Colonic mucosa (tissue), 4 donors: ENCODE measurements at regions not wholly inside any gene's neighbourhood (a gene's known extent, or its start where the extent isn't known, plus 50 kb on each side); places are given as distances from the start of the nearest gene placed in this dataset.
"Not testable (repeated sequence)": the region's sequence is repeated elsewhere in the genome, so short reads cannot be mapped to it uniquely, and the experiment has no call there.

ENCODE experiments used
- DNase-seq: peaks from one replicate; pipeline ENCODE4 v3.0.0-alpha.2; 2020
- H3K27ac ChIP-seq: fragments of 200-600 bp; one replicate; pipeline ENCODE4 v1.8.0; 2021
- H3K27me3 ChIP-seq: fragments of 200-600 bp; one replicate; pipeline ENCODE4 v1.8.0; 2021
- H3K36me3 ChIP-seq: fragments of 200-600 bp; one replicate; pipeline ENCODE4 v1.8.0; 2021
- H3K4me1 ChIP-seq: fragments of 200-600 bp; one replicate; pipeline ENCODE4 v1.8.0; 2021; ENCODE audit warnings: mild to moderate bottlenecking
- H3K4me3 ChIP-seq: fragments of 200-600 bp; one replicate; pipeline ENCODE4 v1.8.0; 2021
- H3K9ac ChIP-seq, 2 donors: one replicate each; pipeline ENCODE4 v1.7.0; 2013; ENCODE audit warnings: control low read depth in 2 of 2, low read depth in 2 of 2, low read length in 2 of 2
- H3K9me3 ChIP-seq: fragments of 200-600 bp; one replicate; pipeline ENCODE4 v1.8.0; 2021
- intact Hi-C: fragments of 100-400 bp; cut with DNase I; formaldehyde crosslinking; loops from one replicate; pipeline ENCODE4 v1.14.1; 2022
- TF ChIP-seq, protein P1 (sequence below): fragments of 200-600 bp; IDR thresholded peaks from one replicate; pipeline ENCODE4 v1.8.0; 2022; ENCODE audit warnings: antibody characterized with exemption, mild to moderate bottlenecking
- donor health status: healthy.
- donor health status: DM: no; HTN: no; CAD: no.
- donor health status: DM: no; HTN: no; CAD: no.

DNA sequence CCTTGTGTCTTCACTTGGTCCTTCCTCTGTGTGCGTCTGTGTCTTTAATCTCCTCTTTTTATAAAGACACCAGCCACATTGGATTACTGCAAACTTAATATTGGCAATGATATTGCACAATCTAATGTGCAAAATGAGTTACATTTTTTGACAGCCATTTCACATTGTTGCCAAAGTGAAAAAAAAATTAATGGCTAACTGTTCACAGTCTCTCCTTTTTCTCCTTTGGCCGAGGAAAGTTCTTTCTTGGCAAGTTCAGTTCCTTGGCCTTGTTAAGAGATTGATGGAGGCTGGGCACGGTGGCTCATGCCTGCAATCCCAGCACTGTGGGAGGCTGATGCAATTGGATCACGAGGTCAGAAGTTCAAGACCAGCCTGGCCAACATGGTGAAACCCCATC, 62.2 kb upstream of the ZNF280D start:
- DNase-seq: no peak
- Histone ChIP-seq H3K27ac (no peak overlapping the region), H3K27me3 (no peaks in the 10 kb centered on the region), H3K36me3 (no peaks in the 10 kb centered on the region), H3K9me3 (no peaks in the 10 kb centered on the region), H3K4me1 (no peaks in the 10 kb centered on the region), H3K4me3 (no peak overlapping the region), H3K9ac (no peak overlapping the region)
- TF ChIP-seq, protein P1, sequence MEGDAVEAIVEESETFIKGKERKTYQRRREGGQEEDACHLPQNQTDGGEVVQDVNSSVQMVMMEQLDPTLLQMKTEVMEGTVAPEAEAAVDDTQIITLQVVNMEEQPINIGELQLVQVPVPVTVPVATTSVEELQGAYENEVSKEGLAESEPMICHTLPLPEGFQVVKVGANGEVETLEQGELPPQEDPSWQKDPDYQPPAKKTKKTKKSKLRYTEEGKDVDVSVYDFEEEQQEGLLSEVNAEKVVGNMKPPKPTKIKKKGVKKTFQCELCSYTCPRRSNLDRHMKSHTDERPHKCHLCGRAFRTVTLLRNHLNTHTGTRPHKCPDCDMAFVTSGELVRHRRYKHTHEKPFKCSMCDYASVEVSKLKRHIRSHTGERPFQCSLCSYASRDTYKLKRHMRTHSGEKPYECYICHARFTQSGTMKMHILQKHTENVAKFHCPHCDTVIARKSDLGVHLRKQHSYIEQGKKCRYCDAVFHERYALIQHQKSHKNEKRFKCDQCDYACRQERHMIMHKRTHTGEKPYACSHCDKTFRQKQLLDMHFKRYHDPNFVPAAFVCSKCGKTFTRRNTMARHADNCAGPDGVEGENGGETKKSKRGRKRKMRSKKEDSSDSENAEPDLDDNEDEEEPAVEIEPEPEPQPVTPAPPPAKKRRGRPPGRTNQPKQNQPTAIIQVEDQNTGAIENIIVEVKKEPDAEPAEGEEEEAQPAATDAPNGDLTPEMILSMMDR: no peak
- intact Hi-C loops: no loop called here

DNA sequence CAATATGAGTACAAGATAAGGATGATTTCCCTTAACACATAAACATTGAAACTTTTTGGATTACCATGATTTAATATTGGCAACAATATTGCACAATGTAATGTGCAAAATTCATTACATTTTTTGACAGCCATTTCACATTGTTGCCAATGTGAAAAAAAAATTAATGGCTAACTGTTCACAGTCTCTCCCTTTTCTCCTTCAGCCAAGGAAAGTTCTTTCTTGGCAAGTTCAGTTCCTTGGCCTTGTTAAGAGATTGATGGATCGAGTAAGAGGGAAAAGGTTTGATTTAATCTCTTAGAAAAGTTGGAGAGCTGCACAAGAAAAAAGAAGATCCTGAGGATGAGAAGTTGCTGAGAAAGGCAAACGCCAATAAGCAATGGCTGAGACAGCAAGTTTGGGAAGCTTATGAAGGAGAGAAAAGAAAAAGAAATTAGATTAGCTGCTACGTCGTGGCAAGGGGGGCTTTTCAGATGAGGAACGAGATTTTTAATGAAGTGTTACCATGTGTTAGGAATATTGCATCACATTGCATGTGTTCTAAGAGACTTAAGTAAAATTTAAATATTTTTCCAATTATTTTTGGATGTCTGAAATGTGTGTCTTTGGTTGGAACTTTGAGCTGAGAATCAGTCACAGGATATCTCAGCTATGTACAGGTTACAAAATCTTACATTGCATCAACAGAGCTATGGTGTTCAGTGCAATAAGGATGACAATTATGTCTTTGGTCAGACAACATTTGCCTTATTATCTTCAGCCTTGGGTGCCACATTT, 61.4 kb upstream of the ZNF280D start:
- H3K27me3 ChIP-seq: no peaks in the 10 kb centered on the region
- H3K9ac ChIP-seq: no peak overlapping the region
- DNase-seq: no peak
- no peak overlapping the region for H3K27ac ChIP-seq
- no peaks in the 10 kb centered on the region for H3K4me1 ChIP-seq
- TF ChIP-seq, protein P1: no peak
- H3K4me3 ChIP-seq: no peak overlapping the region
- no peaks in the 10 kb centered on the region for H3K36me3 ChIP-seq
- no peaks in the 10 kb centered on the region for H3K9me3 ChIP-seq
- intact Hi-C loops: no loop called here

DNA sequence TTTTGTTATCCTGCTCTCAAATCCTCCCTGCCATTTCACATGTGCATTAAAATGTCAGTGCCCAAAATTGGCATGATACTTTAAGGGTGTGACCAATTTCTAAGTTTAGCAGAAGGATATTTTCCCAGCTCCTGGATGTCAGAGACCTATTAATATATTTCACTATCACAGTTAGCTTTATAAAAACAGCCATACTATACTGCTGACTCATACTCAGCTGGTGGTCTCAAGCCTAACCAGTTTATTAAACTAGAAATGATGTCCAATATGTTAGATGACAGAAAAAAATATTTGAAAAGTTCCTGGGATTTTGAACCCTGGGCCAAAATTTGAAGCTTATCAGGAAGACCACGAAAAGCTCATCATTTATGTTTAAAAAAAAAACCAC, 60.9 kb upstream of the ZNF280D start:
- TF ChIP-seq, protein P1: no peak
- Histone ChIP-seq H3K27ac (no peak overlapping the region), H3K36me3 (no peaks in the 10 kb centered on the region), H3K4me3 (no peak overlapping the region), H3K4me1 (no peaks in the 10 kb centered on the region), H3K9ac (no peak overlapping the region), H3K27me3 (no peaks in the 10 kb centered on the region), H3K9me3 (no peaks in the 10 kb centered on the region)
- intact Hi-C loops: no loop called here
- DNase-seq: no peak

DNA sequence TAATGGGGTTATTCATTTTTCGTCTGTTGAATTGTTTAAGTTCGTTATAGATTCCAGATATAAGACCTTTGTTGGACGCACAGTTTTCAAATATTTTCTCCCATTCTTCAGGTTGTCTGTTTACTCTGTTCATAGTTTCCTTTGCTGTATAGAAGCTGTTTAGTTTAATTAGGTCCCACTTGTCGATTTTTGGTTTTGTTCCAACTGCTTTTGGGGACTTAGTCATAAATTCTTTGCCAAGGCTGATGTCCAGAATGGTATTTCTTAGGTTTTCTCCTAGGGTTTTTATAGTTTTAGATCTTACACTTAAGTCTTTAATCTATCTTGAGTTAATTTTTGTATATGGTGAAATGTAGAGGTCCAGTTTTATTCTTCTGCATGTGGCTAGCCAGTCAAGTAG, 58.9 kb upstream of the ZNF280D start:
- H3K4me3 ChIP-seq: no peak overlapping the region
- no peak for DNase-seq
- intact Hi-C loops: no loop called here
- TF ChIP-seq, protein P1: no peak
- no peaks in the 10 kb centered on the region for H3K4me1 ChIP-seq
- H3K9ac ChIP-seq: no peak overlapping the region
- H3K27ac ChIP-seq: no peak overlapping the region
- H3K36me3 ChIP-seq: no peaks in the 10 kb centered on the region
- no peaks in the 10 kb centered on the region for H3K27me3 ChIP-seq
- H3K9me3 ChIP-seq: no peaks in the 10 kb centered on the region

DNA sequence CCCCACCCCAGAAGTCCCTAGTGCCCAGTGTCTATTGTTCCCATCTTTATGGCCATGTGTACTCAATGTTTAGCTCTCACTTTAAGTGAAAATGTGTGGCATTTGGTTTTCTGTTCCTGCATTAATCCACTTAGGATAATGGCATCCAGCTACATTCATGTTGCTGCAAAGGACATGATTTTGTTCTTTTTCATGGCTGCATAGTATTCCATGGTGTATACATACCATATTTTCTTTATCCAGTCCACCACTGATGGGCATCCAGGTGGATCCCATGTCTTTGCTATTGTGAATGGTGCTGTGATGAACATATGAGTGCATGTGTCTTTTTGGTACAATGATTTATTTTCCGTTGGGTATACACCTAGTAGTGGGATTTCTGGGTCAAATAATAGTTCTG, 58.2 kb upstream of the ZNF280D start:
- intact Hi-C loops, H3K9ac ChIP-seq: not testable (repeated sequence)

DNA sequence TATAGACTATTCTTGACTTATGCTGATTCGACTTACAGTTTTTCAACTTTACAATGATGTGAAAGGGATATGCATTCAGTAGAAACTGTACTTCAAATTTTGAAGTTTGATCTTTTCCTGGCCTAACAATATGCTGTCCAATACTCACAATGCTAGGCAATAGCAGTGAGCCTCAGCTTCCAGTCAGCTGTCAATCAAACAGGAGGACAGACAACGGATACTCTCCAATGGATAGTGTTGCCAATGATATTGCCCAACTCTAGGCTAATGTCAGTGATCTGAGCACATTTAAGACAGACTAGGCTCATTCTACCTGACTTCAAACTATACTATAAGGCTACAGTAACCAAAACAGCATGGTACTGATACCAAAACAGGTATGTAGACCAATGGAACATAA, 55.0 kb upstream of the ZNF280D start:
- Histone ChIP-seq H3K9ac (no peak overlapping the region), H3K4me1 (no peaks in the 10 kb centered on the region), H3K4me3 (no peak overlapping the region), H3K27ac (no peak overlapping the region), H3K36me3 (no peaks in the 10 kb centered on the region), H3K9me3 (no peaks in the 10 kb centered on the region), H3K27me3 (no peaks in the 10 kb centered on the region)
- TF ChIP-seq, protein P1: no peak
- intact Hi-C loops: no loop called here
- no peak for DNase-seq

More for the DNA sequence above, 58.2 kb upstream of the ZNF280D start:
- not testable (repeated sequence) for H3K27me3 ChIP-seq, H3K4me3 ChIP-seq, H3K27ac ChIP-seq, H3K9me3 ChIP-seq, H3K4me1 ChIP-seq, DNase-seq, H3K36me3 ChIP-seq
